Umbilical cord (tissue), 1 donor: ENCODE measurements at regions not wholly inside any gene's neighbourhood (a gene's known extent, or its start where the extent isn't known, plus 50 kb on each side); places are given as distances from the start of the nearest gene placed in this dataset.

Experiments
- DNase-seq: peaks from one replicate; pipeline ENCODE4 v3.0.0-alpha.2; 2015; ENCODE audit warnings: low spot score

DNA sequence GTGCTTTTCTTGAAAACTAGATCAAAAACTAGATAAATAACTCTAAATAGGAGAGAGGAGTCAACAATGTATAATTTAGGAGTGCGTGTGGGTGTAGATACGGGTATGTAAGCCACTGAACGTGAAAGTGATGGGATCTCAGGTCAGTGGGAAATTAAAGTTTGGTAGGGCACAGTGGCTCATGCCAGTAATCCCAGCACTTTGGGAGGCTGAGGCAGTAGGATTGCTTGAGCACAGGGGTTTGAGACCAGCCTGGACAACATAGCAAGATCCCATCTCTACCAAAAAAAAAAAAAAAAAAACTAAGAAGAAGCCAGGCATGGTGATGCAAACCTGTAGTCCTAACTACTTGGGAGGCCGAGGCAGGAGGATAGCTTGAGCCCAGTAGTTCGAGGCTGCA lies 247.1 kb downstream of the ANAPC1 start:
- no peak for DNase-seq

DNA sequence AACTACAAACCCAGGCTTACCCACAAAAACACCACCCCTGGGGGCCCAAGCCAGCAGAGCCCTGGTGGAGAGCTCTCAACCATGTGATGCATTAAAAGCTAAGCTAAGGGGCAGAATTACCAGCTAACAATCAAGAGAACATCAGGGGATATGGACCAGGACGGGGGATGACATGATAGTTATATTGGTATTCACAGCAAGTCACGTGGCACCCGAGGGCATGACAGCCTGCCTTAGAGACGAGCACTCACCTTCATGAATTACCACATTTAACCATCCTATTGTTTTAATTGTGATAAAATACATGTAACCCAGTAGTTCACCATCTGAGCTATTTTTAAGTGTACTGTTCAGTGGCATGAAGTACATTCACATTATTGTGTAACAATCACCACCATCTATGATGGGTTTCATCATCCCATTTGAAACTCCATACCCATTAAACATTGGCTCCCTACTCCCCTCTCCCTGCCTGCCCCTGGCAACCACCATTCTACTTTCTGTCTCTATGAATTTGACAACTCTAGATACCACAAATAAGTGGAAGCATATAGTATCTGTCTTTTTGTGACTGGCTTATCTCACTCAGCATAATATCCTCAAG lies 245.6 kb downstream of the ANAPC1 start:
- DNase-seq: no peak

GRCh38 chr2:111640480-111640879 lies 243.5 kb downstream of the ANAPC1 start:
- DNase-seq: peak; percentile 45

GRCh38 chr2:111642586-111643327 lies 241.2 kb downstream of the ANAPC1 start:
- DNase-seq: no peak

DNA sequence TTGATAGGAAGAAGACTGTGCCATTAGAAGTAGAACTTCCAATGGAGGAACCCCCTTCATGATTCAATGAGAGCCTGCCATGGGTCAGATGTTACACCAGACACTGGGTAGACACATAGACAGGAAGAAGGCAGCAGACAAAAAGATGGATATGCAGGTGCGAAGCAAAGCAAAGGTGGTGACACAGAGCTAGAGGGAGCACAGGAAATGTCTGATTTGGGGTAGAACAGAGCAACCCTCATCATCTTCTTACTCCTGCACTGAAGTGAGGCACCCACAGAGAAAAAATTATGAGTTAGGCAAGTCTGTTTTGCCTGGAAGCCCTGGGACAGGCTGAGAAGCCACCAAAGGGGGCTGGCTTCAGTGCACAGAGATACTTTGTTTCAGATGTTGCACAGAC lies 240.2 kb downstream of the ANAPC1 start:
- no peak for DNase-seq

DNA sequence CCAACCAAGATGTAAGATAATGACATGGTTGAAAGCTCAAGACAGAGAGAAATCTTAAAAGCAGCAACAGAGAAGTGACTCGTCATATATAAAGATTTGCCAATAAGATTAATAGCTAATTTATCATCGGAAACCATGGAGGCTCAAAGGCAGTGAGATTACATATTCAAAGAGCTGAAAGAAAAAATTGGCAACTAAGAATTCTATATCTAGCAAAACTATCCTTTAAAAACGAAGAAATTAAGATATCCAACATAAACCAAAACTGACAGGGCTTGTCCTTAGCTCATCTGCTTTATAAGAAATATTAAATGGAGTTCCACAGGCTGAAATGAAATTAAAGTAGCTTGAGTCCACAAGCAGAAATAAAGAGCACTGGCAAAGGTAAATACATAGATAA lies 236.6 kb downstream of the ANAPC1 start:
- DNase-seq: no peak

DNA sequence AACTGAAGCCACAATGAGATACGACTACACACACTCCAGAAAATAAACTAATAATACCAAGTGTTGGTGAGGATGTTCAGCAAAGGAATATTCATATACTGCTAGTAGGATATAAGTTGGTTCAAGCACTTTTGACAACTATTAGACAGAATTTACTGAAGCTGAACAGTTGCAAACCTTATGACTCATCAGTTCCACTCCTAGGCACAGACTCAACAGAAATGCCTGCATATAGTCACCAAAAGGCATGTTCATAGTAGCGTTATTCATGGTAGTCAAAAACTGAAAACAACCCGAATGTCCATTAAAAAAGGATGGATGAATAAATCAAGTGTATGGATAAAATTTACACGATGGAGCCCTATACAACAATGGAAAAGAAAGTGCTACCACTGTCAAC lies 232.0 kb downstream of the ANAPC1 start:
- DNase-seq: no peak

- DNase-seq: no peak
These were observed 231.3 kb downstream of the ANAPC1 start for GRCh38 chr2:111652681-111653080.

- no peak for DNase-seq
These were observed 230.8 kb downstream of the ANAPC1 start for GRCh38 chr2:111653103-111653624.

- no peak for DNase-seq
These were observed 230.1 kb downstream of the ANAPC1 start for GRCh38 chr2:111653913-111654312.

GRCh38 chr2:111654829-111655228 lies 229.2 kb downstream of the ANAPC1 start:
- DNase-seq: no peak

DNA sequence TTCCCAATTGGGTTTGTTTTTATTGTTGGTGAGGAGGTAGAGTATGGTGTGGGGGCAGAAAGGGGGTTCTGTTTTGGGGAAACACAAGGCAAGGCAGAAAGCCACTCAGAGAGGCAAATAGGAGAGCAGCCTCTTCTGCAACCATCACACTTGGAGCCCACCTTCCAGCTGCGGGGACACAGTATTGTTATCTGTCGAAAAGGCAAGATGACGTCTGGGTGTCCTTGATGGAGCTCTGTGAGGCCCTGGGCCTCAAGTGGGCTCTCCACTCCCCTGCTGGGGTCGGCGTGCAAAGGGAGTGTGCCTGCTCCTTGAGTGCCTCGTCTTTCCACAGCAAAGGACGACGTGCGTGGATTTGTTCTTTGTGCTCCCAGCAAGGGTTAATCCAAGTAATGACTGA lies 227.6 kb downstream of the ANAPC1 start:
- no peak for DNase-seq

GRCh38 chr2:111656894-111657293 lies 227.1 kb downstream of the ANAPC1 start:
- no peak for DNase-seq

DNA sequence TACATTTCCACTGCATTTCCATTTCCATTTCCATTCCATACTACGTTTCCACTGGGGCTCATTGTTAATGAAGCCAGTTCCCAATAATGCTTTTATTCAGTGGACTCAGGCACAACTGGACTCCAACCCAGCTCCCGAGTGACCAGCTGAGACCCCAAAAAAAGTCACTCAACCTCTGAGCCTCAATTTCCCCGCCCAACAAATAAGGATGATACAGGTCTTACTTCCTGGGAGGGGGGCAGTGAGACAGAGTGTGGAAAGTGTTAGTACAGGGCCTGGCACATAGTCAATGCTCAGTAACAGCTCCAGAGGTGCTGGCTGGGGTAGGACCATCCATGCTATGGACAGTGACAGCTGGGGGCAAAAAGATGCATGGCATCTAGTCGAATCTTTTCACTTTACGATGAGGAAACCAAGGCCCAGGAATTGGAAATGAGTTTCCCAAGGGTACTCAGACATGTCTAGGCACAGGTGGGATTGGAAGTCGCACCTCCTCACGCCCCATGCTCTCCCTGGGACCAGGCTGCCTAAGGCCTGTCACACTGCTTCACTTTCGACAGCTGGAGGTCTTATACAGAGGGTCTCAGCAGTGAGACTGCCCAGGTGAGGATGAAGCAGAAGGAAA lies 226.5 kb downstream of the ANAPC1 start:
- DNase-seq: no peak

DNA sequence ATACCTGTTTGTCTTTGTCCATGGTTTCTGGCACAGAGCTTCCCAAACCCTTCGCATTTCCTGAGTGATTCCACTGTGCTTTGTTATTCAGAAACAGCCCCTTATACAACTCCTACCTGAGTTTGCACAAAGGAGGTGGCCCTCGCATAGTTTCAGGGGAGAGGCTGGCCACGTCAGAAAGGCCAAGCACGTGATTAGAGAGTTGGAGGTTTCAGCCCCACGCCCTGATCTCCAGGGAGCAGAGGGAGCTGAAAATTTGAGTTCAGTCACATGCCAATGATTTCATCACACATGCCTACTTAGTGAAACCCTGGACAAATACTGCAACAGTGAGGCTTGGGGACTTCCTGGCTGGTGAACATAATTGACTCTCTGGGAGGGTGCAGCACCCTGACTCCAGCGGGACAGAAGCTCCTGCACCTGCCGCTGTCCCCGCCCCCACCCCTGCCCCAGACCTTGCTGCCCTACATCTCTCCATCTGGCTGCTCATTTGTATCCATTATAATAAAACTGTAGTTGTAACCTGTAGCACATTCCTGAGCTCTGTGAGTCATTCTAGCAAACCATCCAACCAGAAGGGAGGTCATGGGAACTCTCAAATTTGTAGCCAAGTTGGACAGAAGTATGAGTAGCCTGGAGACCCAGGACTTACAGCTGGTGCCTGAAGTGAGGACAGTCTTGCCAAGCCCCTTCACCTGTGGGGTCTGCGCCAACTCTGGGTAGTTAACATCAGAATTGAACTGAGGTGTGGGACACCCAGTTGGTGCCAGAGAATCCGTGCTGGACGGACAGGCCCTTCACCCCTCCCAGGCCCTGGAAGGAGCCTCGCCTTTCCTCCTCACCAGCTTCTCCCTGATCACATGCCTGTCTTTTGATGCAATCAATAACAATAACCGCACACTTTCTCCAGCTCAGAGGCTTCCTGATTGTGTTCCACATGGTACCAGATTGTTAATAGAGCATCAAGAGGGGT lies 224.3 kb downstream of the ANAPC1 start:
- DNase-seq: no peak

- no peak for DNase-seq
These were observed 223.2 kb downstream of the ANAPC1 start for GRCh38 chr2:111660811-111661210.

GRCh38 chr2:111661286-111661940 lies 222.6 kb downstream of the ANAPC1 start:
- DNase-seq: no peak

DNA sequence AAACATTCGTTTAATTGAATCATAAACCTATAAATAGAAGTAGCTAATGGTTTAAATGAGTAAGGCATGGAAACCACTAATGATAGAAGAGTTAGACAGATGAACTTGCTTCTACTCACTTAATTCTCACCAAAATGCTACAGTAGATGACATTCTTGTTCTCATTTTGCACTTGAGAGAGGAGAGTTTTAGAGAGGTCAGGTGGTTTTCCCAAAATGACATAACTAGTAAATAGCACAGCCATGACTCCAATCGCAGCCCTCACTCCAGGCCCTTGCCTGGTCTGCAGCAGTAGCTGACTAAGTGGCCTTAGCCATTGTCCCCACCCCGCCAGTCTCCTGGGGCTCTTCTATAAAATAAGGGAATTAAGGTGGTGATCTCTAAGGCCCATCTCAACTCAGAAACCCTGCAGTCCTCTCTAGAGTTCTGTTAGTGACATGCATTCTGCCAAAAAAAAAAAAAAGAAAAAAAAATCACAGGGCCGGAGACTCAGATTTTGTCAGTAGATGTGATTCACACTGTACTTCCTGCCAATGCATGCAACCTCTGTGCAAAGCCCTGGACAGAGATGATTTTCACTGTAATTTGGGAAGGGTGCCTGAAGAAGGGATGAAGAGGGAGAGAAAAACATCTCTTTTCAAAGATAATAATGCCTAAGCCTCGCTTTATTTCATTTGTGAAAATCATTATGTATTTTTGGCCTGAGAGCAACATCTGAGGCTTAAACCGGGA lies 221.8 kb downstream of the ANAPC1 start:
- peak; percentile 50 for DNase-seq

GRCh38 chr2:111662771-111663470 lies 221.1 kb downstream of the ANAPC1 start:
- DNase-seq: no peak
